ENCODE measurements at regions not wholly inside any gene's neighbourhood (a gene's known extent, or its start where the extent isn't known, plus 50 kb on each side); places are given as distances from the start of the nearest gene placed in this dataset.
"Not testable (repeated sequence)": the region's sequence is repeated elsewhere in the genome, so short reads cannot be mapped to it uniquely, and the experiment has no call there.

DNA sequence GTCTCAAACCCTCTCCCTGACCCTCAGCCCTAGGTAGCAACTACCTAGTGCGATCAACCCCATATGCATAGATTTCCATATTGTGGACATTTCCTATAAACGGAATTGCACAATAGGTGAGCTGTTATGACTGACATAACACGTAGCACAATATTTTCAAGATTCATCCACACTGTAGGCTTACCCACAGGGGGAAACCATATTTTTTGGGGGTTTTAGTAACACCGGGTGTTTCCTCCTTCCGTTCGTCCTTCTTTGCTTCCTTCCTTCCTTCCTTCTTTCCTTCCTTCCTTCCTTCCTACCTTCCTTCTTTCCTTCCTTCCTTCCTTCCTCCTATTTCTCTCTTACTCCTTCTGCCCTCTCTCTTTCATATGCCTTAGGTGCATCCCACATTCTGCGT, 524.2 kb downstream of the CWH43 start:
- H3K4me3 ChIP-seq; H3K27ac ChIP-seq; H3K27me3 ChIP-seq; DNase-seq; in situ Hi-C loops (cut with MboI; ENCODE audit: low pct_ligation_motif_present in 1 of 4, low pct_unique_long_range_greater_than_20kb in 1 of 4, low sequenced_read_pairs in 3 of 4); intact Hi-C loops (cut with DNase I; ENCODE audit: low total_unique reads); H3K4me1 ChIP-seq; H3K36me3 ChIP-seq: not testable (repeated sequence)
- peaks cover 10 to 13% of the 10 kb centered on the region in 2 donors for H3K9me3 ChIP-seq
- 79 to 87% methylated on average over 6 to 7 of the region's 7 CpGs for WGBS, 2 donors (ENCODE audit: low coverage in 1 of 2)

DNA sequence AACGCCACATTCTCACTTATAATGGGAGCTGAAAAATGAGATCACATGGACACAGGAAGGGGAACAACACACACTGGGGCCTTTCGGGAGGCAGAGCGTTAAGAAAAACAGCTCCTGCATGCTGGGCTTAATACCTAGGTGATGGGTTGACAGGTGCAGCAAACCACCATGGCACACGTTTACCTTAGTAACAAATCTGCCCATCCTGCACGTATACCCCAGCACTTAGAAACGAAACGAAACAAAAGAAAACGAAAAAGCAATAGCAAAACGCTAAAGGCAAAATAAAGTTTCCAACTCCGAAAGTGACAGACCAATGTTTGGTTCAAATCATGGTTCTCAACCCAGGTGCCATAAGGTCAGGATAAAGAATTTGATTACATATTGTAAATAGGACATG, 525.3 kb downstream of the CWH43 start:
- H3K27ac ChIP-seq; in situ Hi-C loops (cut with MboI; ENCODE audit: low pct_ligation_motif_present in 1 of 4, low pct_unique_long_range_greater_than_20kb in 1 of 4, low sequenced_read_pairs in 3 of 4); H3K36me3 ChIP-seq; intact Hi-C loops (cut with DNase I; ENCODE audit: low total_unique reads); H3K27me3 ChIP-seq; H3K4me3 ChIP-seq; H3K4me1 ChIP-seq; DNase-seq: not testable (repeated sequence)
- peaks cover 10 to 13% of the 10 kb centered on the region in 2 donors for H3K9me3 ChIP-seq
- WGBS, 2 donors (ENCODE audit: low coverage in 1 of 2) = 75% methylated on average over 10 of the region's 10 CpGs

DNA sequence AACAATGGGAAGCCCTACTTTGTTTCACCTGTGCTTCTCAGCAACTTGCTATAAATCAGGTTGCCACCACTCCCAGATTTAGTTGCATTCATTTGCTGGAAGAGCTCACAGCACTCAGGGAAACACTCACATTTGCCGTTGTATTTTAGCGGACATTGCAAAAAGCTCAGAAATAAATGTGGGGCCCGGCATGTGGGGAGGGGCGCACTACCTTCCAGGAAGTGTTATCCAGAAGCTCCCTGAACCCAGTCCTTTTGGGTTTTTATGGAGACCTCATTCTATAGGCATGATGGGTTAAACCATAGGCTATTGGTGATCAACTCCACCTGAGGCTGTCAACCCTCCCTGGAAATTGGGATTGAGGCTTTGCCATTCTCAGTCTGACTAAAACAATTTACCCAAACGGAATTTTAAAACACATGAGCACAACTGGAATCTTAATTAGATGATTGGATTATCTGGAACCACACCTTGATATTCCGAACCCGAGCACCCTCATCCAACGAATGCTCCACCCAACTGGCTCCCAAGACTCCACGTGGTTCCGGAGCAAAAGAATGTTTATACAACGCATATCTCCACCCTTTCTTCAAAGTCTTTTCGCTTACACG, 525.9 kb downstream of the CWH43 start:
- H3K4me3 ChIP-seq; DNase-seq; H3K27ac ChIP-seq; H3K4me1 ChIP-seq; H3K27me3 ChIP-seq; intact Hi-C loops (cut with DNase I; ENCODE audit: low total_unique reads); H3K36me3 ChIP-seq; in situ Hi-C loops (cut with MboI; ENCODE audit: low pct_ligation_motif_present in 1 of 4, low pct_unique_long_range_greater_than_20kb in 1 of 4, low sequenced_read_pairs in 3 of 4): not testable (repeated sequence)
- WGBS, 2 donors (ENCODE audit: low coverage in 1 of 2) = 72 to 75% methylated on average over 13 of the region's 13 CpGs
- peaks cover 10 to 13% of the 10 kb centered on the region in 2 donors for H3K9me3 ChIP-seq

DNA sequence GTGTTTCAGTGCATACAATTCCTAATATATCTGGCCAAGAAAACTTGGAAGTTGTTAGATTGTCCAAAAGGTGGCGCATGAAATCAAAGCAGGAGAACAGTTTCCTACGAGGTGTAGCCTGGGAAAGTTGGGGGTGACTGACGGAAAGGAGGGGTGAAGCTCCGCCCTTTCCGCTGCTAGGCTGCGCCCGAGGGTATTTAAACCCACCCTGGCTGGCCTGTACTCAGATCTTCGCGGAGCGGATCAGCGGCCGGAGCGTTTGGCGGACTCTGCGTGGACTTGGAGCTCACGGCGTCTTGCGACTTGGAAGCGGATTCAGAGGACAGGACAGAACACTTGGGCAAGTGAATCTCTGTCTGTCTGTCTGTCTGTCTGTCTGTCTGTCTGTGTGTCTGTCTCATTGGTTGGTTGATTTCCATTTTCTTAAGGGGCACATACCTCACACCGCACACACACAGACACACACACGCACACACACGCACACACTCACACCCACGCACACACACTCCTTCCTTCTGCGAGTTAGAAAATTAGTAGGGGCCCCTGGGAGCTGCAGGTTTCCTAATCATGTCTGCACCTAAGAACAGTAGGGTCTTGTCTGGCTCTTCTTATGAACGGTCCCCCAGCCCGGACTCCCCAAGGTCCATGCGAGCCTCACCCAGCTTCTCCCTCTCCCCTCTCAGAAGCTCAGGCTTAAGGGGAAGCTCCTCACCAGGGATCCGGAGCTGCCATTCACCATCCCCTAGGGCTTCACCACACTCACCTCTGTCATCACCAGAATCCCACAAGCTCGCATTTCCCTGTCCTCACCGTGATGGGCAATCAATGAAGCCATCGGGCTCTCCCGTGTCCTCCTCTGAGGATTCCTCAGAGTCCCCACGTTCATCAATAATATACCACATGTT, 526.8 kb downstream of the CWH43 start:
- H3K4me3 ChIP-seq; H3K4me1 ChIP-seq; intact Hi-C loops (cut with DNase I; ENCODE audit: low total_unique reads); H3K36me3 ChIP-seq; in situ Hi-C loops (cut with MboI; ENCODE audit: low pct_ligation_motif_present in 1 of 4, low pct_unique_long_range_greater_than_20kb in 1 of 4, low sequenced_read_pairs in 3 of 4); DNase-seq; H3K27ac ChIP-seq; H3K27me3 ChIP-seq: not testable (repeated sequence)
- 77 to 85% methylated on average over 18 to 33 of the region's 33 CpGs for WGBS, 2 donors (ENCODE audit: low coverage in 1 of 2)
- peaks cover 10 to 13% of the 10 kb centered on the region in 2 donors for H3K9me3 ChIP-seq

DNA sequence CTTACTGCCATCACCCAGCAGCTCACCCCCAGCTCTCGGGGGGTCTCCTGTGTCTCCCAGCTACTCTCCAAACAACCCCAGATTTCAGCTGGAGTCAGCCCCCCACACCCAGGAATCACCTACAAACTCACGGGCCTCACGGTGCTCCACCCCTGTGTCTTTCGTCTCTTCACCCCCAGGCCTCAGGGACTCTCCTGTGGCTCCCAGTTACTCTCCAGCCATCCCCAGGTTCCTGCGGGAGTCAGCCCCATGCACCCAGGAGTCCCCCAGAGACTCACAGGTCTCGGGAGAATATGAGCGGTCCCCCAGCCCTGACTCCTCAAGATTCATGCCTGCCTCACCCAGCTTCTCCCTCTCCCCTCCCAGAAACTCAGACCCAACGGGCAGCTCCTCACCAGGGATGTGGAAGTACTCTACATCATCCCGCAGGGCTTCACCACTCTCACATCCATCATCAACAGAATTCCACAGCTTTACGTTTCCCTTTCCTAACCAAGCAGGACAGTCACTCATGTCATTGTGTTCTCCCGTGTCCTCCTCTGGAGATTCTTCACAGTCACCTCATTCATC, 527.6 kb downstream of the CWH43 start:
- H3K9me3 ChIP-seq = peaks cover 10 to 13% of the 10 kb centered on the region in 2 donors
- in situ Hi-C loops (cut with MboI; ENCODE audit: low pct_ligation_motif_present in 1 of 4, low pct_unique_long_range_greater_than_20kb in 1 of 4, low sequenced_read_pairs in 3 of 4); H3K27me3 ChIP-seq; H3K4me3 ChIP-seq; DNase-seq; intact Hi-C loops (cut with DNase I; ENCODE audit: low total_unique reads); H3K36me3 ChIP-seq; H3K27ac ChIP-seq; H3K4me1 ChIP-seq: not testable (repeated sequence)
- WGBS, 2 donors (ENCODE audit: low coverage in 1 of 2) = 76 to 83% methylated on average over 3 to 7 of the region's 11 CpGs

DNA sequence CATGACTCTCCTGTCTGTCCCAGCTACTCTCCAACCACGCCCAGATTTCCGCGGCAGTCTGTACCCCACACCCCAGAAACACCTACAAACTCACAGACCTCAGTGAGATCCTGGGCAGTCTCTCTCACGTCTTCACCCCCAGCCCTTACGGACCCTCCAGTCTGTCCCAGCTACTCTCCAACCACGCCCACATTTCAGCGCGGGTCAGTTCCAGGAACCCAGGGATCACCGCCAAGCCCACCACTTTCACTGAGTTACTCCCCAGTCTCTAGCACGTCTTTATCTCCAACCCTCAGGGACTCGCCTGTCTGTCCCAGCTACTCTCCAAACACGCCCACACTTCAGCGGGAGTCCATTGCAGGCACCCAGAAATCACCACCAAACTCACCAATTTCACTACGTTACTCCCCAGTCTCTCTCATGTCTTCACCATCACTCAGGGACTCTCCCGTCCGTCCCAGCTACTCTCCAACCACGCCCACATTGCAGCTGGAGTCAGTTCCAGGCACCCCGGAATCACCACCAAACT, 528.2 kb downstream of the CWH43 start:
- 73 to 85% methylated on average over 11 to 16 of the region's 18 CpGs for WGBS, 2 donors (ENCODE audit: low coverage in 1 of 2)
- DNase-seq = peak; percentile 9
- H3K27ac ChIP-seq; in situ Hi-C loops (cut with MboI; ENCODE audit: low pct_ligation_motif_present in 1 of 4, low pct_unique_long_range_greater_than_20kb in 1 of 4, low sequenced_read_pairs in 3 of 4); H3K4me3 ChIP-seq; intact Hi-C loops (cut with DNase I; ENCODE audit: low total_unique reads); H3K27me3 ChIP-seq; H3K36me3 ChIP-seq; H3K4me1 ChIP-seq: not testable (repeated sequence)
- H3K9me3 ChIP-seq = peaks cover 10 to 13% of the 10 kb centered on the region in 2 donors

DNA sequence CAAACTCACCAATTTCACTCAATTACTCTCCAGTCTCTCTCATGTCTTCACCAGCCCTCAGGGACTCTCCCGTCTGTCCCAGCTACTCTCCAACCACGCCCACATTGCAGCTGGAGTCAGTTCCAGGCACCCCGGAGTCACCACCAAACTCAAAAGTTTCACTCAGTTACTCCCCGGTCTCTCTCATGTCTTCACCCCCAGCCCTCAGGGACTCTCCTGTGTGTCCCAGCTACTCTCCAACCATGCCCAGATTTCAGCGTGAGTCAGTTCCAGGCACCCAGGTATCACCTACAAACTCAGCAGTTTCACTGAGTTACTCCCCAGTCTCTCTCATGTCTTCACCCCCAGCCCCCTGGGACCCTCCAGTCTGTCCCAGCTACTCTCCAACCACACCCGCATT, 528.8 kb downstream of the CWH43 start:
- H3K9me3 ChIP-seq = peaks cover 10 to 13% of the 10 kb centered on the region in 2 donors
- WGBS, 2 donors (ENCODE audit: low coverage in 1 of 2) = 65 to 80% methylated on average over 5 to 6 of the region's 6 CpGs

DNA sequence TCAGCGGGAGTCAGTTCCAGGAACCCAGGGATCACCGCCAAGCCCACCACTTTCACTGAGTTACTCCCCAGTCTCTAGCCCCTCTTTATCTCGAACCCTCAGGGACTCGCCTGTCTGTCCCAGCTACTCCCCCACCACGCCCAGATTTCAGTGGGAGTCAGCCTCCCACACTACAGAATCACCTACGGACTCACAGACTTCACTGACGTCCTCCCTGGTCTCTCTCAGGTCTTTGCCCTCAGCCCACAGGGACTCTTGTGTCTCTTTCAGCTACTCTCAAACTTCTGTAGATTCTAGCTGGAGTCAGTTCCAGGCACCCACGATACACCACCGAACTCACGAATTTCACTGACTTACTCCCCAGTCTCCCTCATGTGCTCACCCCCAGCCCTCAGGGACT, 529.2 kb downstream of the CWH43 start:
- H3K27ac ChIP-seq; H3K27me3 ChIP-seq; H3K4me3 ChIP-seq; DNase-seq; H3K4me1 ChIP-seq; H3K36me3 ChIP-seq; in situ Hi-C loops (cut with MboI; ENCODE audit: low pct_ligation_motif_present in 1 of 4, low pct_unique_long_range_greater_than_20kb in 1 of 4, low sequenced_read_pairs in 3 of 4); intact Hi-C loops (cut with DNase I; ENCODE audit: low total_unique reads): not testable (repeated sequence)
- peaks cover 10 to 12% of the 10 kb centered on the region in 2 donors for H3K9me3 ChIP-seq
- 79 to 92% methylated on average over 6 to 10 of the region's 10 CpGs for whole genome bisulfite sequencing, 2 donors (ENCODE audit: low coverage in 1 of 2)

More for the DNA sequence above, 528.8 kb downstream of the CWH43 start:
- H3K27ac ChIP-seq; intact Hi-C loops (cut with DNase I; ENCODE audit: low total_unique reads); H3K27me3 ChIP-seq; H3K4me1 ChIP-seq; H3K36me3 ChIP-seq; H3K4me3 ChIP-seq; DNase-seq; in situ Hi-C loops (cut with MboI; ENCODE audit: low pct_ligation_motif_present in 1 of 4, low pct_unique_long_range_greater_than_20kb in 1 of 4, low sequenced_read_pairs in 3 of 4): not testable (repeated sequence)

DNA sequence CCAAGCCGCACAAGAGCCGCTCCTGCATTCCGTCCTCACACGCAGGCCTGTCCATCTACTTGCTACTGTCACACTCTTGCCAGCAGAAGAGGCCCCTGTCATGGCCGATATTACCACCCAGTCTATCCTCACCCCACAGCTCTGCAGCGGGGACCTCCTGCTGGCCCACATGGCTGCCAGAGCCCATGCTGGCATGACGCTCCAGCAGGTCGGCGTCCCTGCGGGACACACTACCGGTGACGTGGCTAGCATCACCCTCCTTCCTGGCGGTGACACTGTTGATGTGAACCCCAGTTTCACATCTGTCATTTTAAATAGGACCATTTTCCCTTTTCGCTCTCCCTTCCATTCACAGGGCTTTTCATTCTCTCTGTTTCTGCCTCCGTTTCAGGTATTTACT, 530.0 kb downstream of the CWH43 start:
- DNase-seq; H3K9me3 ChIP-seq; H3K27ac ChIP-seq; H3K4me3 ChIP-seq; H3K4me1 ChIP-seq; in situ Hi-C loops (cut with MboI; ENCODE audit: low pct_ligation_motif_present in 1 of 4, low pct_unique_long_range_greater_than_20kb in 1 of 4, low sequenced_read_pairs in 3 of 4); intact Hi-C loops (cut with DNase I; ENCODE audit: low total_unique reads); H3K36me3 ChIP-seq; H3K27me3 ChIP-seq: not testable (repeated sequence)
- WGBS, 2 donors (ENCODE audit: low coverage in 1 of 2) = 79 to 98% methylated on average over 8 to 15 of the region's 15 CpGs
